ENCODE measurements at regions not wholly inside any gene's neighbourhood (a gene's known extent, or its start where the extent isn't known, plus 50 kb on each side); places are given as distances from the start of the nearest gene placed in this dataset.
"Not testable (repeated sequence)": the region's sequence is repeated elsewhere in the genome, so short reads cannot be mapped to it uniquely, and the experiment has no call there.

DNA sequence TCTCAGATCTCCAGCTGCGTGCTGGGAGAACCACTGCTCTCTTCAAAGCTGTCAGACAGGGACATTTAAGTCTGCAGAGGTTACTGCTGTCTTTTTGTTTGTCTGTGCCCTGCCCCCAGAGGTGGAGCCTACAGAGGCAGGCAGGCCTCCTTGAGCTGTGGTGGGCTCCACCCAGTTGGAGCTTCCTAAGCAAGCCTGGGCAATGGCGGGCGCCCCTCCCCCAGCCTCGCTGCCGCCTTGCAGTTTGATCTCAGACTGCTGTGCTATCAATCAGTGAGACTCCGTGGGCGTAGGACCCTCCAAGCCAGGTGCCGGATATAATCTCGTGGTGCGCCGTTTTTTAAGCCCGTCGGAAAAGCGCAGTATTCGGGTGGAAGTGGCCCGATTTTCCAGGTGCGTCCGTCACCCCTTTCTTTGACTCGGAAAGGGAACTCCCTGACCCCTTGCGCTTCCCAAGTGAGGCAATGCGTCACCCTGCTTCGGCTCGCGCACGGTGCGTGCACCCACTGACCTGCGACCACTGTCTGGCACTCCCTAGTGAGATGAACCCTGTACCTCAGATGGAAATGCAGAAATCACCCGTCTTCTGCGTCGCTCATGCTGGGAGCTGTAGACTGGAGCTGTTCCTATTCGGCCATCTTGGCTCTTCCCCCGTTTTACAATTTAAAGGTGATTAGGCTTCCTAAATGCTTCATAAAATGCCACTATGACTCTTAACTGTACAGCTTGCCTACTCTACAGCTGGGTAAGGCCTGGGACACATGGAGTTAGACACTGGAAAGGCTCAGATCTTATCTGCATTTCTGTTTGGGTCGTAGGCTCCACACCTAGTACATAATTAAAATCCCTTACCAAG is 115.7 kb upstream of the PMCH start:
- DNase-seq; H3K4me1 ChIP-seq (ENCODE audit: control extremely low read depth in 1 of 4, control insufficient read depth in 4 of 4, insufficient read depth in 4 of 4, low read length in 3 of 4); H3K9me3 ChIP-seq (ENCODE audit: control extremely low read depth in 1 of 5, control insufficient read depth in 4 of 5, insufficient read depth in 2 of 5, low read depth in 1 of 5, low read length in 4 of 5); H3K4me3 ChIP-seq (ENCODE audit: control insufficient read depth in 1 of 7, extremely low read depth in 1 of 7, insufficient read depth in 4 of 7, low read depth in 2 of 7, low read length in 6 of 7); H3K27ac ChIP-seq (ENCODE audit: insufficient read depth in 1 of 2, low read depth in 1 of 2, low read length in 2 of 2, poor library complexity in 1 of 2, severe bottlenecking in 2 of 2); H3K27me3 ChIP-seq (replicated peaks in 2 of 5; ENCODE audit: control insufficient read depth in 4 of 5, insufficient read depth in 5 of 5, low read length in 4 of 5); H3K36me3 ChIP-seq (ENCODE audit: control insufficient read depth in 4 of 4, insufficient read depth in 4 of 4, low read length in 3 of 4); POLR2A ChIA-PET; CTCF ChIA-PET: not testable (repeated sequence)
- 96% methylated on average over 27 of the region's 33 CpGs for WGBS (ENCODE audit: insufficient coverage)

DNA sequence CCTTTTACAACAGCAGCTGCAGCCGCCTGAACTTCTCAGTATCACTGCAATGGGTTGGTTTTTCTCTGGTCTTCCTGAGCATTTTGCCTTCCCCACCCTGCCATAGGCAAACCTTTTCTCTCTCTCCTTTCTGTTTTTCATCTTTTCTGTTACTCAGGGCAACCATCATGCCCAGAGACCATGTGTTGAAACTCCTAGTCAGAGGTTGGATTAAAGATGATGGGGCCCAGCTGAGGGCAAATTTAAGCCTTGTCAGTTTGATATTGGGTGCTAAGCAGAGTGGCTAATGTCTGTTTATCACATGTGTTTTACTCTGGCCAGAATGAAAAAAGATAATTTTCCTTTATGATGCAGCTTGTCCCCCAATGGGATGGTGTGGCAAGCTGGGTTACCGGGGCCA is 107.9 kb upstream of the PMCH start:
- H3K4me3 ChIP-seq (ENCODE audit: control insufficient read depth in 1 of 7, extremely low read depth in 1 of 7, insufficient read depth in 4 of 7, low read depth in 2 of 7, low read length in 6 of 7), result no peak overlapping the region
- WGBS (ENCODE audit: insufficient coverage), result 94% methylated on average over 2 of the region's 2 CpGs
- ChIA-PET CTCF (no interaction called here), POLR2A (no interaction called here)
- H3K27me3 ChIP-seq (replicated peaks in 2 of 5; ENCODE audit: control insufficient read depth in 4 of 5, insufficient read depth in 5 of 5, low read length in 4 of 5), result no peaks in the 10 kb centered on the region
- no peaks in the 10 kb centered on the region for H3K4me1 ChIP-seq (ENCODE audit: control extremely low read depth in 1 of 4, control insufficient read depth in 4 of 4, insufficient read depth in 4 of 4, low read length in 3 of 4)
- H3K36me3 ChIP-seq (ENCODE audit: control insufficient read depth in 4 of 4, insufficient read depth in 4 of 4, low read length in 3 of 4), result no peaks in the 10 kb centered on the region
- H3K9me3 ChIP-seq (ENCODE audit: control extremely low read depth in 1 of 5, control insufficient read depth in 4 of 5, insufficient read depth in 2 of 5, low read depth in 1 of 5, low read length in 4 of 5), result peaks cover 0 to 4% (median 0%) of the 10 kb centered on the region in 5 experiments
- no peak overlapping the region for H3K27ac ChIP-seq (ENCODE audit: insufficient read depth in 1 of 2, low read depth in 1 of 2, low read length in 2 of 2, poor library complexity in 1 of 2, severe bottlenecking in 2 of 2)
- no peak for DNase-seq

DNA sequence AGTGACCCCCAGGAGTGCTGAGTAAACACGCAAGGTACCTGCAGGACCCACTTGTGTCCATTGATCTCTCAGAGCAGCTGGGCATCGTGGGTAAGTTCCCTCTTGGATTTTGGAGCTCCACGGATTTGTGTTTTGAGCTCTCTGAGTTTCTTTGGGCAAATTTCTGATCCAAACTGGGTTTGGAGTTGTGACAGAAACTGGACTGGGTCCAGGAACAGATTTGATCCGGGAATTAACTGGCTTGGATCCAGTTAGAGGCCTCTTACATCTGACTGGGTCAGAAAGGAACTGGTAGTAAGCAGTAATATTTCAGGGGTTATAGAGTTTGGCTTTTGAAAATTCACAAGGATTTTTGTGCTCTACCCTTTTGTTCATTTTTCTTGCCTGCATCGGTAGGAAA is 107.0 kb upstream of the PMCH start:
- H3K27me3 ChIP-seq (replicated peaks in 2 of 5; ENCODE audit: control insufficient read depth in 4 of 5, insufficient read depth in 5 of 5, low read length in 4 of 5); CTCF ChIA-PET; H3K4me3 ChIP-seq (ENCODE audit: control insufficient read depth in 1 of 7, extremely low read depth in 1 of 7, insufficient read depth in 4 of 7, low read depth in 2 of 7, low read length in 6 of 7); H3K27ac ChIP-seq (ENCODE audit: insufficient read depth in 1 of 2, low read depth in 1 of 2, low read length in 2 of 2, poor library complexity in 1 of 2, severe bottlenecking in 2 of 2); H3K36me3 ChIP-seq (ENCODE audit: control insufficient read depth in 4 of 4, insufficient read depth in 4 of 4, low read length in 3 of 4); H3K9me3 ChIP-seq (ENCODE audit: control extremely low read depth in 1 of 5, control insufficient read depth in 4 of 5, insufficient read depth in 2 of 5, low read depth in 1 of 5, low read length in 4 of 5); H3K4me1 ChIP-seq (ENCODE audit: control extremely low read depth in 1 of 4, control insufficient read depth in 4 of 4, insufficient read depth in 4 of 4, low read length in 3 of 4); POLR2A ChIA-PET; DNase-seq: not testable (repeated sequence)
- 88% methylated on average over 5 of the region's 5 CpGs for WGBS (ENCODE audit: insufficient coverage)

DNA sequence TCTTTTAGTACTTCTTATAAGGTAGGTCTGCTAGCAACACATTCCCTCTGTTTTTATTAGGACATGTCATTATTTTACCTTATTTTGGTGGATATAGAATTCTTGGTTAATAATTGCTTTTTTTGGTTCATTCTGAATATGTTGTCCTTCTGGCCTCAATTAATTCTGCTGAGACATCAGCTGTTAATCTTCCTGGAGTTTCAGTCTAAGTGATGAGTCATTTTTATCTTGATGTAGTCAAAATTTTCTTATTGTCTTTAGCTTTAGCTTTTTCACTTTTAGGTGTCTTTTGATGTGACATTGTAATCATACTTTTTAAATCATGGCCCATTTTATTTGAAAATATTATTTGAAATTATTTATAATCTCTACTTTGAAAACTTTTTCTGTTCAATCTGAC is 104.9 kb upstream of the PMCH start:
- no peaks in the 10 kb centered on the region for H3K27me3 ChIP-seq (replicated peaks in 2 of 5; ENCODE audit: control insufficient read depth in 4 of 5, insufficient read depth in 5 of 5, low read length in 4 of 5)
- H3K4me1 ChIP-seq (ENCODE audit: control extremely low read depth in 1 of 4, control insufficient read depth in 4 of 4, insufficient read depth in 4 of 4, low read length in 3 of 4), result no peaks in the 10 kb centered on the region
- ChIA-PET POLR2A (no interaction called here), CTCF (no interaction called here)
- H3K36me3 ChIP-seq (ENCODE audit: control insufficient read depth in 4 of 4, insufficient read depth in 4 of 4, low read length in 3 of 4), result no peaks in the 10 kb centered on the region
- no peak overlapping the region for H3K4me3 ChIP-seq (ENCODE audit: control insufficient read depth in 1 of 7, extremely low read depth in 1 of 7, insufficient read depth in 4 of 7, low read depth in 2 of 7, low read length in 6 of 7)
- DNase-seq, result no peak
- peaks cover 0 to 4% (median 0%) of the 10 kb centered on the region in 5 experiments for H3K9me3 ChIP-seq (ENCODE audit: control extremely low read depth in 1 of 5, control insufficient read depth in 4 of 5, insufficient read depth in 2 of 5, low read depth in 1 of 5, low read length in 4 of 5)
- no peak overlapping the region for H3K27ac ChIP-seq (ENCODE audit: insufficient read depth in 1 of 2, low read depth in 1 of 2, low read length in 2 of 2, poor library complexity in 1 of 2, severe bottlenecking in 2 of 2)

DNA sequence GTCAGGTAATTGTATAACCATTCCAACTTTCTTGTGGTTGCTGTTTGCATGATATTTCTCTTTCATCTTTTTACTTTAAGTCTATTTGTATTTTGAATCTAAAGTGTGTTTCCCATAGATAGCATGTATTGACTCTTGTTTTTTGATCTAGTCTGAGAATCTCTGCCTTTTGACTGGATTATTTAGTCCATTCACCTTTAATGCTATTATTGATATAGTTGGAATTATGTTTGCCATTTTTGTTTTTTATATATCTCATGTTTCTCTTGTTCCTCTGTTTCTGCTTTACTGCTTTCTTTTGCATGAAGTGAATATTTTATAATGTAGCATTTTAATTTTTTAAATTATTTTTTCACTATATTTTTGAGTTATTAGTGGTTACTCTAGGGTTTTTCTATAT is 103.9 kb upstream of the PMCH start:
- no peaks in the 10 kb centered on the region for H3K27me3 ChIP-seq (replicated peaks in 2 of 5; ENCODE audit: control insufficient read depth in 4 of 5, insufficient read depth in 5 of 5, low read length in 4 of 5)
- no peak for DNase-seq
- POLR2A ChIA-PET, result no interaction called here
- H3K36me3 ChIP-seq (ENCODE audit: control insufficient read depth in 4 of 4, insufficient read depth in 4 of 4, low read length in 3 of 4), result no peaks in the 10 kb centered on the region
- no peak overlapping the region for H3K4me3 ChIP-seq (ENCODE audit: control insufficient read depth in 1 of 7, extremely low read depth in 1 of 7, insufficient read depth in 4 of 7, low read depth in 2 of 7, low read length in 6 of 7)
- H3K27ac ChIP-seq (ENCODE audit: insufficient read depth in 1 of 2, low read depth in 1 of 2, low read length in 2 of 2, poor library complexity in 1 of 2, severe bottlenecking in 2 of 2), result no peak overlapping the region
- H3K9me3 ChIP-seq (ENCODE audit: control extremely low read depth in 1 of 5, control insufficient read depth in 4 of 5, insufficient read depth in 2 of 5, low read depth in 1 of 5, low read length in 4 of 5), result peaks cover 0 to 4% (median 0%) of the 10 kb centered on the region in 5 experiments
- CTCF ChIA-PET, result no interaction called here
- no peaks in the 10 kb centered on the region for H3K4me1 ChIP-seq (ENCODE audit: control extremely low read depth in 1 of 4, control insufficient read depth in 4 of 4, insufficient read depth in 4 of 4, low read length in 3 of 4)

DNA sequence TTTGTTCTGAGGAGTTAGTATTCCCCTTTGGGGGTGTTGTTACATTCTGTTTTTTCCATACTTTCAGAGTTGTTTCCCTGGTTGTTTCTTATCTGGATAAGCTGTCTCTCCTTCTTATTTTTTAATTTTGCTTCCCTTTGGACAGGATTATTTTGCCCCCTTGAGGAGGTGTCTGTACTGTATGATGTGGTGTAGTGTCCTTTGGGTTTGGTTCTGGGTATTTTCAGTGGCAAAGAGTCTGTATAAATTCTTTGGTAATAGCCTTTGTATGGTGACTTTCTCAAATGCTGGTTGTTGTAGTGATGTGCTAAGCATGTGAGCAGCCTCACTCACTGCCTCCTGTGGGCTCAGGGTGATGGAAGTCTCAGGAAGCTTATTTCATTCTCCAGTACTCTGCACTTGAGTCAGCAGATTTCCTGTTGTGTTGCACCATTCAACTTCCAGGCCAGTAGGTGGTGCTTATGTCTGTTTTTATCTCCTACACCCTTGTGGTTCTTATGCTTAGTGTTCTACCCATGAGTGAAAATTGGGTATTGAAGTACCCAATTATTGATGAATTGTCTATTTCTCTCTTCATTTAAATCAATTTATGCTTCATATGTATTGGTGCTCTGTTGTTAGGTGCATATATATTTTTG is 103.3 kb upstream of the PMCH start:
- peak; percentile 2 to 50 (median 42) for DNase-seq
- CTCF ChIA-PET, result interaction anchor here (1.3 kb wide), 1 partner anchor 185 kb away, joined by 3 read pairs; no protein-coding TSS in a partner anchor

DNA sequence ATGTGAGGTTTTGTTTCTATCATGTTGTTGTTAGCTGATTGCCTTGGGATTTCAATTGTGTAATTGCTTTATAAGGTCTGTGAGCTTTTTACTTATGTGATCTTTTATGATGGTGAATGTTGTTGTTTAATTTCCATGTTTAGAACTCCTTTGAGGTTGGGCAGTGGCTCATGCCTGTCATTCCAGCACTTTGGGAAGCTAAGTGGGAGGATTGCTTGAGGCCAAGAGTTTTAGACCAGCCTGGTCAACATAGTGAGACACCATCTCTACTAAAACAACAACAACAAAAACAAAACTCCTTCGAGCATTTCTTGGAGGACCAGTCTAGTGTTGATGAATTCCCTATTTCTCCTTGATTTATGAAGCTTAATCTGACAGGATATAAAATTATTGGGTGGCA is 102.1 kb upstream of the PMCH start:
- H3K36me3 ChIP-seq (ENCODE audit: control insufficient read depth in 4 of 4, insufficient read depth in 4 of 4, low read length in 3 of 4), result no peaks in the 10 kb centered on the region
- no peak for DNase-seq
- H3K4me1 ChIP-seq (ENCODE audit: control extremely low read depth in 1 of 4, control insufficient read depth in 4 of 4, insufficient read depth in 4 of 4, low read length in 3 of 4), result no peaks in the 10 kb centered on the region
- H3K27ac ChIP-seq (ENCODE audit: insufficient read depth in 1 of 2, low read depth in 1 of 2, low read length in 2 of 2, poor library complexity in 1 of 2, severe bottlenecking in 2 of 2), result no peak overlapping the region
- POLR2A ChIA-PET, result no interaction called here
- H3K27me3 ChIP-seq (replicated peaks in 2 of 5; ENCODE audit: control insufficient read depth in 4 of 5, insufficient read depth in 5 of 5, low read length in 4 of 5), result no peaks in the 10 kb centered on the region
- peaks cover 0 to 4% (median 0%) of the 10 kb centered on the region in 5 experiments for H3K9me3 ChIP-seq (ENCODE audit: control extremely low read depth in 1 of 5, control insufficient read depth in 4 of 5, insufficient read depth in 2 of 5, low read depth in 1 of 5, low read length in 4 of 5)
- CTCF ChIA-PET, result interaction anchor here (0.5 to 1.3 kb wide), 3 partner anchors 35 to 187 kb away, joined by 3 read pairs; no protein-coding TSS in a partner anchor
- H3K4me3 ChIP-seq (ENCODE audit: control insufficient read depth in 1 of 7, extremely low read depth in 1 of 7, insufficient read depth in 4 of 7, low read depth in 2 of 7, low read length in 6 of 7), result no peak overlapping the region
- no CpG with 5 or more reads among the region's 1 CpG for WGBS (ENCODE audit: insufficient coverage)

More for the DNA sequence above, 103.3 kb upstream of the PMCH start:
- H3K4me3 ChIP-seq (ENCODE audit: control insufficient read depth in 1 of 7, extremely low read depth in 1 of 7, insufficient read depth in 4 of 7, low read depth in 2 of 7, low read length in 6 of 7), result no peak overlapping the region
- POLR2A ChIA-PET, result no interaction called here
- H3K27me3 ChIP-seq (replicated peaks in 2 of 5; ENCODE audit: control insufficient read depth in 4 of 5, insufficient read depth in 5 of 5, low read length in 4 of 5), result no peaks in the 10 kb centered on the region
- no peaks in the 10 kb centered on the region for H3K4me1 ChIP-seq (ENCODE audit: control extremely low read depth in 1 of 4, control insufficient read depth in 4 of 4, insufficient read depth in 4 of 4, low read length in 3 of 4)
- no peaks in the 10 kb centered on the region for H3K36me3 ChIP-seq (ENCODE audit: control insufficient read depth in 4 of 4, insufficient read depth in 4 of 4, low read length in 3 of 4)
- peaks cover 0 to 4% (median 0%) of the 10 kb centered on the region in 5 experiments for H3K9me3 ChIP-seq (ENCODE audit: control extremely low read depth in 1 of 5, control insufficient read depth in 4 of 5, insufficient read depth in 2 of 5, low read depth in 1 of 5, low read length in 4 of 5)
- no peak overlapping the region for H3K27ac ChIP-seq (ENCODE audit: insufficient read depth in 1 of 2, low read depth in 1 of 2, low read length in 2 of 2, poor library complexity in 1 of 2, severe bottlenecking in 2 of 2)

Measured in common myeloid progenitor, CD34-positive (primary cell).